ENCODE measurements at regions not wholly inside any gene's neighbourhood (a gene's known extent, or its start where the extent isn't known, plus 50 kb on each side); places are given as distances from the start of the nearest gene placed in this dataset.

GRCh38 chr13:50611117-50611781 lies 232.2 kb downstream of the DLEU7 start:
- Histone ChIP-seq H3K9me3 (no peaks in the 10 kb centered on the region), H3K4me1 (ENCODE audit: control insufficient read depth in 1 of 2, insufficient read depth in 1 of 2, low read depth in 1 of 2, low read length in 1 of 2) (no peaks in the 10 kb centered on the region), H3K27me3 (no peaks in the 10 kb centered on the region), H3K36me3 (no peaks in the 10 kb centered on the region), H3K4me3 (ENCODE audit: low read depth in 1 of 2, low read length in 1 of 2) (no peak overlapping the region), H3K27ac (no peak overlapping the region)
- TF ChIP-seq, protein P1, sequence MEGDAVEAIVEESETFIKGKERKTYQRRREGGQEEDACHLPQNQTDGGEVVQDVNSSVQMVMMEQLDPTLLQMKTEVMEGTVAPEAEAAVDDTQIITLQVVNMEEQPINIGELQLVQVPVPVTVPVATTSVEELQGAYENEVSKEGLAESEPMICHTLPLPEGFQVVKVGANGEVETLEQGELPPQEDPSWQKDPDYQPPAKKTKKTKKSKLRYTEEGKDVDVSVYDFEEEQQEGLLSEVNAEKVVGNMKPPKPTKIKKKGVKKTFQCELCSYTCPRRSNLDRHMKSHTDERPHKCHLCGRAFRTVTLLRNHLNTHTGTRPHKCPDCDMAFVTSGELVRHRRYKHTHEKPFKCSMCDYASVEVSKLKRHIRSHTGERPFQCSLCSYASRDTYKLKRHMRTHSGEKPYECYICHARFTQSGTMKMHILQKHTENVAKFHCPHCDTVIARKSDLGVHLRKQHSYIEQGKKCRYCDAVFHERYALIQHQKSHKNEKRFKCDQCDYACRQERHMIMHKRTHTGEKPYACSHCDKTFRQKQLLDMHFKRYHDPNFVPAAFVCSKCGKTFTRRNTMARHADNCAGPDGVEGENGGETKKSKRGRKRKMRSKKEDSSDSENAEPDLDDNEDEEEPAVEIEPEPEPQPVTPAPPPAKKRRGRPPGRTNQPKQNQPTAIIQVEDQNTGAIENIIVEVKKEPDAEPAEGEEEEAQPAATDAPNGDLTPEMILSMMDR (IDR thresholded peaks at IDR 0.05): no peak

- Histone ChIP-seq H3K4me1 (ENCODE audit: control insufficient read depth in 1 of 2, insufficient read depth in 1 of 2, low read depth in 1 of 2, low read length in 1 of 2) (no peaks in the 10 kb centered on the region), H3K27me3 (no peaks in the 10 kb centered on the region), H3K27ac (no peak overlapping the region), H3K36me3 (no peaks in the 10 kb centered on the region), H3K4me3 (ENCODE audit: low read depth in 1 of 2, low read length in 1 of 2) (no peak overlapping the region), H3K9me3 (no peaks in the 10 kb centered on the region)
- TF ChIP-seq, protein P1 (IDR thresholded peaks at IDR 0.05): no peak
These were observed 230.8 kb downstream of the DLEU7 start for GRCh38 chr13:50612717-50613116.

- Histone ChIP-seq H3K4me1 (ENCODE audit: control insufficient read depth in 1 of 2, insufficient read depth in 1 of 2, low read depth in 1 of 2, low read length in 1 of 2) (no peaks in the 10 kb centered on the region), H3K4me3 (ENCODE audit: low read depth in 1 of 2, low read length in 1 of 2) (no peak overlapping the region), H3K9me3 (no peaks in the 10 kb centered on the region), H3K27ac (no peak overlapping the region), H3K27me3 (no peaks in the 10 kb centered on the region), H3K36me3 (no peaks in the 10 kb centered on the region)
- TF ChIP-seq, protein P1 (IDR thresholded peaks at IDR 0.05): no peak
These were observed 230.1 kb downstream of the DLEU7 start for GRCh38 chr13:50613356-50613831.

DNA sequence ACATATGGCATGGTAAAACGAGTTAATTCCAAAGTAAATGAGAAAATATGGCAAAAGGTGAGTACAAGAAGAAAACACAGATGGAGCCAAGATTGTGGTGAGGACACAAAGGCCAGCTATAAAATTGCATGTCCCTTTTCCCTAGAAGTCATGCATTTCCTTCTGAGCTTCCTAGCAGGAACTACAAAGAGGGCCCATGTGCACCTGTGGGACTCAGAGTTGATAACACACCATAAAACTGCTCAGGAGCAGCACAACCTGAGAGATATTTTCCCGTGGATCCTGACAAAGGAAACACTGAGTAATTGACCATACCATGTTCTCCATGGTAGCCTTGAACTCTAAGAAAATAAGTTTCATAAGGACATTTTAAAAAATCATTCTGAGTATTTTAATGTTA lies 228.3 kb downstream of the DLEU7 start:
- TF ChIP-seq, protein P1 (IDR thresholded peaks at IDR 0.05): no peak

GRCh38 chr13:50616101-50616500 lies 227.4 kb downstream of the DLEU7 start:
- Histone ChIP-seq H3K4me1 (ENCODE audit: control insufficient read depth in 1 of 2, insufficient read depth in 1 of 2, low read depth in 1 of 2, low read length in 1 of 2) (no peaks in the 10 kb centered on the region), H3K27ac (no peak overlapping the region), H3K4me3 (ENCODE audit: low read depth in 1 of 2, low read length in 1 of 2) (no peak overlapping the region), H3K27me3 (no peaks in the 10 kb centered on the region), H3K36me3 (no peaks in the 10 kb centered on the region), H3K9me3 (no peaks in the 10 kb centered on the region)
- TF ChIP-seq, protein P1 (IDR thresholded peaks at IDR 0.05): no peak

More for the DNA sequence above, 228.3 kb downstream of the DLEU7 start:
- H3K27me3 ChIP-seq: no peaks in the 10 kb centered on the region
- no peak overlapping the region for H3K27ac ChIP-seq
- no peaks in the 10 kb centered on the region for H3K9me3 ChIP-seq
- no peaks in the 10 kb centered on the region for H3K4me1 ChIP-seq (ENCODE audit: control insufficient read depth in 1 of 2, insufficient read depth in 1 of 2, low read depth in 1 of 2, low read length in 1 of 2)
- no peaks in the 10 kb centered on the region for H3K36me3 ChIP-seq
- H3K4me3 ChIP-seq (ENCODE audit: low read depth in 1 of 2, low read length in 1 of 2): no peak overlapping the region
